Epithelial cell of proximal tubule (primary cell): ENCODE measurements at regions not wholly inside any gene's neighbourhood (a gene's known extent, or its start where the extent isn't known, plus 50 kb on each side); places are given as distances from the start of the nearest gene placed in this dataset.

Experiments used
- DNase-seq: peaks from one replicate; pipeline ENCODE4 v3.0.0-alpha.2; 2011; ENCODE audit warnings: low read depth
- H3K4me3 ChIP-seq: 2 replicates; pipeline ENCODE4 v1.5.1; 2011; ENCODE audit warnings: low read depth, mild to moderate bottlenecking, low read length
- CTCF ChIP-seq: conservative IDR thresholded peaks from 2 replicates; pipeline ENCODE4 v1.5.1; 2012; ENCODE audit warnings: low read depth, mild to moderate bottlenecking, low read length

GRCh38 chr6:156513504-156513903 lies 263.7 kb upstream of the ARID1B start:
- no peak for TF ChIP-seq CTCF
- DNase-seq, result no peak
- H3K4me3 ChIP-seq, result no peak overlapping the region

GRCh38 chr6:156511570-156511969 lies 265.6 kb upstream of the ARID1B start:
- no peak for DNase-seq
- no peak overlapping the region for H3K4me3 ChIP-seq
- TF ChIP-seq CTCF, result no peak

DNA sequence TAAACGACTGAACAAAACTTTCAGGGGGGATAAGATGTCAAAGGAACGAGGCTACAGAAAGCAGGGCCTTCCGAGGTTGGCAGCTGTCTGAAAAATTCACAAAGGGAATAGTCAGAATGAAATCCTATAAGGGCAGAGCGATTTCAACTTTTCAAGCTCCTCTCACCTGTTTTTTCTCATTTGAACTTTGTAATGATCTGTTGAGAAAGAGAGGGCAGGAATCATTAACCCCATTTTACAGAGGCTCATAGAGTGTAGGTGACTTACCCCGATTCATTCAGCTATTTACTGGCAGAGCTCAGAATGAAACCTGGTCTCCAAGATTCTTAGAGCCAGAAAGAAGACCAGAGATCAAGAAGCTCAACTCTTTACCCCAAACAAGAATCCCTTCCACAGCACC lies 266.1 kb upstream of the ARID1B start:
- DNase-seq, result no peak
- TF ChIP-seq CTCF, result no peak
- no peak overlapping the region for H3K4me3 ChIP-seq

DNA sequence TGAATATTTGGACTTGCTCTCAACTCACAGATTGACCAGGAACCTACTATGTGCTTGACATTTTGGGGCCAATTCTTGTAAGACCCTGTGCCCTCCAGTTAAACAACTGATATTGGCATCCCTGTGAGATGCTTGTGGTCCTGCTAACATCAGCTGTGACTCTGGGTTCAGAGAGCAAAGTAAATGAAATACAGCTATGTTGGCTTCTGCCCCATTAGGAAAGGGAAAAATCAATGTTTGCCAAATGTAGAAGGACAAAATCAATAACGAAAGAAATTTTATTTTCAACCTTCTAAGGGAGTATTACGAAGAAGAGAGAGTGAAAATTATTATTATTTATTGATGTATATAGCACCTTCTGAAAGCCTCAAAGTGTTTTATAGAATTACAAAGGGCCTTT lies 266.9 kb upstream of the ARID1B start:
- DNase-seq, result no peak
- H3K4me3 ChIP-seq, result no peak overlapping the region
- TF ChIP-seq CTCF, result no peak

- no peak overlapping the region for H3K4me3 ChIP-seq
- TF ChIP-seq CTCF, result no peak
- DNase-seq, result no peak
Measured at GRCh38 chr6:156509496-156509895, 267.7 kb upstream of the ARID1B start.

DNA sequence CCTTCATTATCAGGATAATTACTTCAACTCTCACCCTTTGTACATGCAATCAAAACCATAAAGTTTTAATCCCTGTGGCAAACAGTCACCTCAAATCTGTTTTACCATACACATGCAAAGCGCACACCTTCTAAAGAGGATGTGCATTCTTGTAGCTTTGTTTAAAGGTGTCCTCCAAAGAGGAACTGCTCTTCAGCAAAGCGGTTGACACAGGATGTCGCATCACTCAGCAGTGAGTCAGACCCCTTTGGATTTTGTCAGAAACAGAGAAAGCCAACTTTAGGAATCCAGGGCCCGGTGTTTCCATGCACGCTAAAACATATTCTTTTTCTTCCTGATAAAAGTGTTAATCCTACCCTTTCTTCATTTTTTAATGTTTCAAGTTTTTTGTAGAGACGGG lies 268.3 kb upstream of the ARID1B start:
- no peak for TF ChIP-seq CTCF
- no peak overlapping the region for H3K4me3 ChIP-seq
- DNase-seq, result no peak

- DNase-seq, result no peak
- no peak overlapping the region for H3K4me3 ChIP-seq
- no peak for TF ChIP-seq CTCF
Measured at GRCh38 chr6:156508126-156508525, 269.1 kb upstream of the ARID1B start.
